ENCODE measurements at regions not wholly inside any gene's neighbourhood (a gene's known extent, or its start where the extent isn't known, plus 50 kb on each side); places are given as distances from the start of the nearest gene placed in this dataset.
A peak's percentile ranks its signal among the peaks of the same experiment; 100 is the strongest.

- no peaks in the 10 kb centered on the region for H3K4me1 ChIP-seq (ENCODE audit: insufficient read depth, insufficient read length)
- H3K36me3 ChIP-seq (ENCODE audit: insufficient read depth, insufficient read length, low read length): no peaks in the 10 kb centered on the region
- H3K4me3 ChIP-seq (ENCODE audit: insufficient read length, low read depth): no peak overlapping the region
- TF ChIP-seq YY1 (IDR thresholded peaks at IDR 0.05; ENCODE audit: insufficient read depth, insufficient read length) (no peak), ZNF274 (IDR thresholded peaks at IDR 0.05; ENCODE audit: low read depth, low read length) (no peak), SUZ12 (IDR thresholded peaks at IDR 0.05; ENCODE audit: extremely low read depth, insufficient read depth, insufficient read length) (no peak)
- H3K9ac ChIP-seq (ENCODE audit: insufficient read length, low read depth): no peak overlapping the region
- DNase-seq (ENCODE audit: low read depth, low spot score): no peak
- H3K9me3 ChIP-seq (ENCODE audit: insufficient read depth, low read length): no peaks in the 10 kb centered on the region
- no peaks in the 10 kb centered on the region for H3K27me3 ChIP-seq (ENCODE audit: insufficient read depth, insufficient read length)
Observed at GRCh38 chr1:79362470-79362869, 355.9 kb upstream of the ADGRL4 start.

- H3K4me1 ChIP-seq (ENCODE audit: insufficient read depth, insufficient read length): no peaks in the 10 kb centered on the region
- DNase-seq (ENCODE audit: low read depth, low spot score): no peak
- no peaks in the 10 kb centered on the region for H3K27me3 ChIP-seq (ENCODE audit: insufficient read depth, insufficient read length)
- no peak overlapping the region for H3K9ac ChIP-seq (ENCODE audit: insufficient read length, low read depth)
- TF ChIP-seq YY1 (IDR thresholded peaks at IDR 0.05; ENCODE audit: insufficient read depth, insufficient read length): no peak
- no peak for TF ChIP-seq ZNF274 (IDR thresholded peaks at IDR 0.05; ENCODE audit: low read depth, low read length)
- no peak for TF ChIP-seq SUZ12 (IDR thresholded peaks at IDR 0.05; ENCODE audit: extremely low read depth, insufficient read depth, insufficient read length)
- no peaks in the 10 kb centered on the region for H3K36me3 ChIP-seq (ENCODE audit: insufficient read depth, insufficient read length, low read length)
- H3K4me3 ChIP-seq (ENCODE audit: insufficient read length, low read depth): no peak overlapping the region
- H3K9me3 ChIP-seq (ENCODE audit: insufficient read depth, low read length): no peaks in the 10 kb centered on the region
Observed at GRCh38 chr1:79355090-79355489, 348.6 kb upstream of the ADGRL4 start.

- Histone ChIP-seq H3K36me3 (ENCODE audit: insufficient read depth, insufficient read length, low read length) (no peaks in the 10 kb centered on the region), H3K27me3 (ENCODE audit: insufficient read depth, insufficient read length) (no peaks in the 10 kb centered on the region), H3K4me3 (ENCODE audit: insufficient read length, low read depth) (no peak overlapping the region), H3K4me1 (ENCODE audit: insufficient read depth, insufficient read length) (no peaks in the 10 kb centered on the region), H3K9me3 (ENCODE audit: insufficient read depth, low read length) (no peaks in the 10 kb centered on the region), H3K9ac (ENCODE audit: insufficient read length, low read depth) (no peak overlapping the region)
- TF ChIP-seq ZNF274 (IDR thresholded peaks at IDR 0.05; ENCODE audit: low read depth, low read length) (no peak), SUZ12 (IDR thresholded peaks at IDR 0.05; ENCODE audit: extremely low read depth, insufficient read depth, insufficient read length) (no peak), YY1 (IDR thresholded peaks at IDR 0.05; ENCODE audit: insufficient read depth, insufficient read length) (no peak)
- peak; percentile 9 for DNase-seq (ENCODE audit: low read depth, low spot score)
Observed at GRCh38 chr1:79353224-79353623, 346.7 kb upstream of the ADGRL4 start.

- Histone ChIP-seq H3K27me3 (ENCODE audit: insufficient read depth, insufficient read length) (no peaks in the 10 kb centered on the region), H3K36me3 (ENCODE audit: insufficient read depth, insufficient read length, low read length) (no peaks in the 10 kb centered on the region), H3K9ac (ENCODE audit: insufficient read length, low read depth) (no peak overlapping the region), H3K4me1 (ENCODE audit: insufficient read depth, insufficient read length) (no peaks in the 10 kb centered on the region), H3K9me3 (ENCODE audit: insufficient read depth, low read length) (peaks cover 12% of the 10 kb centered on the region), H3K4me3 (ENCODE audit: insufficient read length, low read depth) (no peak overlapping the region)
- no peak for DNase-seq (ENCODE audit: low read depth, low spot score)
- TF ChIP-seq SUZ12 (IDR thresholded peaks at IDR 0.05; ENCODE audit: extremely low read depth, insufficient read depth, insufficient read length): no peak
- TF ChIP-seq ZNF274 (IDR thresholded peaks at IDR 0.05; ENCODE audit: low read depth, low read length): no peak
- no peak for TF ChIP-seq YY1 (IDR thresholded peaks at IDR 0.05; ENCODE audit: insufficient read depth, insufficient read length)
Observed at GRCh38 chr1:79326875-79327274, 320.3 kb upstream of the ADGRL4 start.

- Histone ChIP-seq H3K9me3 (ENCODE audit: insufficient read depth, low read length) (peaks cover 12% of the 10 kb centered on the region), H3K9ac (ENCODE audit: insufficient read length, low read depth) (no peak overlapping the region), H3K4me1 (ENCODE audit: insufficient read depth, insufficient read length) (no peaks in the 10 kb centered on the region), H3K36me3 (ENCODE audit: insufficient read depth, insufficient read length, low read length) (no peaks in the 10 kb centered on the region), H3K4me3 (ENCODE audit: insufficient read length, low read depth) (no peak overlapping the region), H3K27me3 (ENCODE audit: insufficient read depth, insufficient read length) (no peaks in the 10 kb centered on the region)
- no peak for DNase-seq (ENCODE audit: low read depth, low spot score)
- no peak for TF ChIP-seq ZNF274 (IDR thresholded peaks at IDR 0.05; ENCODE audit: low read depth, low read length)
- no peak for TF ChIP-seq YY1 (IDR thresholded peaks at IDR 0.05; ENCODE audit: insufficient read depth, insufficient read length)
- TF ChIP-seq SUZ12 (IDR thresholded peaks at IDR 0.05; ENCODE audit: extremely low read depth, insufficient read depth, insufficient read length): no peak
Observed at GRCh38 chr1:79325705-79326104, 319.2 kb upstream of the ADGRL4 start.

- DNase-seq (ENCODE audit: low read depth, low spot score): no peak
- Histone ChIP-seq H3K4me3 (ENCODE audit: insufficient read length, low read depth) (no peak overlapping the region), H3K36me3 (ENCODE audit: insufficient read depth, insufficient read length, low read length) (no peaks in the 10 kb centered on the region), H3K4me1 (ENCODE audit: insufficient read depth, insufficient read length) (no peaks in the 10 kb centered on the region), H3K9ac (ENCODE audit: insufficient read length, low read depth) (no peak overlapping the region), H3K27me3 (ENCODE audit: insufficient read depth, insufficient read length) (no peaks in the 10 kb centered on the region), H3K9me3 (ENCODE audit: insufficient read depth, low read length) (peaks cover 12% of the 10 kb centered on the region)
- TF ChIP-seq SUZ12 (IDR thresholded peaks at IDR 0.05; ENCODE audit: extremely low read depth, insufficient read depth, insufficient read length) (no peak), YY1 (IDR thresholded peaks at IDR 0.05; ENCODE audit: insufficient read depth, insufficient read length) (no peak), ZNF274 (IDR thresholded peaks at IDR 0.05; ENCODE audit: low read depth, low read length) (no peak)
Observed at GRCh38 chr1:79325126-79325525, 318.6 kb upstream of the ADGRL4 start.

- no peak for TF ChIP-seq SUZ12 (IDR thresholded peaks at IDR 0.05; ENCODE audit: extremely low read depth, insufficient read depth, insufficient read length)
- Histone ChIP-seq H3K9ac (ENCODE audit: insufficient read length, low read depth) (no peak overlapping the region), H3K9me3 (ENCODE audit: insufficient read depth, low read length) (peaks cover 12% of the 10 kb centered on the region), H3K36me3 (ENCODE audit: insufficient read depth, insufficient read length, low read length) (no peaks in the 10 kb centered on the region), H3K27me3 (ENCODE audit: insufficient read depth, insufficient read length) (no peaks in the 10 kb centered on the region), H3K4me3 (ENCODE audit: insufficient read length, low read depth) (no peak overlapping the region), H3K4me1 (ENCODE audit: insufficient read depth, insufficient read length) (no peaks in the 10 kb centered on the region)
- no peak for DNase-seq (ENCODE audit: low read depth, low spot score)
Observed at GRCh38 chr1:79323239-79324025, 316.9 kb upstream of the ADGRL4 start.
